ENCODE measurements at regions not wholly inside any gene's neighbourhood (a gene's known extent, or its start where the extent isn't known, plus 50 kb on each side); places are given as distances from the start of the nearest gene placed in this dataset.

DNA sequence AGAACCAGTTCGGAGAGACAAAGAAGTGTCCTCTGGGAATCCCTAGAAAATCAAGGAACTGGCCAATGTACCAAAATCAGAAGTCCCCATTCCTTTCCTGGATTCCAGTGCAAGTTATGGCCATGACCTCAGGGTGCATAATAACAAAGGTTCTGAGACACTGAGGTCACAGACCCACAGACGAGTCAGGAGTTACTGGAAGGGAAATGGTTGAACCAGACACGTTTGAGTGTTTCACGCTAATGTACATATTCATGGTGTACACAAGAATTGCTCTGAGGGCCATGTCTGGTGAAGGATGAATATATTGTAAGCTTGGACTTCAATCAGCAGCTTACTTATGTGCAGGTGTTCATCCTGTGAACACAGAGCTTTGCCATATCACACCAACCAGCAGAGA lies 58.6 kb upstream of the KLHL29 start:
- CTCF ChIA-PET, result no interaction called here

DNA sequence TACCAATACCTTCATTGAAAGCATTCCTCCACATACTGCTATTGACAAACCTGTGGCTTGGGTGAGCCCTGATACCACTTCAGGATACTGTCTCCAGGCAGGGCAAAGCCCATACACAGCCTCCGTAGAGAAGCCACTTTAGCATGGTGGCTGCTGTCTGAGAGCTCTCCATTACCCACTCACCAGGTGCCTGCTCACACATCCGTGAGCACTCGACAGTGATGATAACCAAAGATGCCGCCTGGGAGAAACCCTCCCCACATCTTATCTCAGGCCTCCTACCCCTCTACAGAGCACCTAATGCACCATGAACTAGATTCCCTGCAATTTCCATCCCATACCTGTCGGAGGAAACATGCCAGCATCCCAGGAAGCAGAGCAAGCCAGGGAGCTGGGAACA lies 57.6 kb upstream of the KLHL29 start:
- H3K27me3 ChIP-seq (replicated peaks; ENCODE audit: control insufficient read depth, insufficient read depth, low read length), result no peaks in the 10 kb centered on the region
- BruUV-seq (replicated peaks), result no TSS peak
- no peaks in the 10 kb centered on the region for H3K9me3 ChIP-seq
- no peaks in the 10 kb centered on the region for H3K4me1 Mint-ChIP-seq (ENCODE audit: low read depth, unreplicated experiment)
- no peaks in the 10 kb centered on the region for H3K36me3 ChIP-seq (ENCODE audit: control insufficient read depth, insufficient read depth, low read length)
- no peaks in the 10 kb centered on the region for H3K4me1 ChIP-seq
- DNase-seq, result no peak
- H3K4me3 Mint-ChIP-seq (ENCODE audit: unreplicated experiment), result no peak overlapping the region
- peaks cover 23% of the 10 kb centered on the region for H3K27me3 Mint-ChIP-seq (ENCODE audit: insufficient read depth, unreplicated experiment)
- no peak for TF ChIP-seq CTCF (IDR thresholded peaks at IDR 0.05; ENCODE audit: insufficient read depth in 1 of 2, low read depth in 1 of 2, low read length in 1 of 2, severe bottlenecking in 1 of 2, unreplicated experiment in 1 of 2)
- intact Hi-C loops (cut with micrococcal nuclease; ENCODE audit: unreplicated experiment), result no loop called here
- no peak overlapping the region for H3K27ac Mint-ChIP-seq (ENCODE audit: unreplicated experiment)
- H3K9me3 Mint-ChIP-seq (ENCODE audit: unreplicated experiment), result no peaks in the 10 kb centered on the region
- ChIA-PET POLR2A (no interaction called here), CTCF (no interaction called here)
- no peak overlapping the region for H3K4me3 ChIP-seq (ENCODE audit: low read depth, low read length)
- no peaks in the 10 kb centered on the region for H3K36me3 Mint-ChIP-seq (ENCODE audit: insufficient read depth, unreplicated experiment)

More for the DNA sequence above, 58.6 kb upstream of the KLHL29 start:
- BruUV-seq (replicated peaks), result no TSS peak
- Histone ChIP-seq H3K36me3 (ENCODE audit: control insufficient read depth, insufficient read depth, low read length) (no peaks in the 10 kb centered on the region), H3K9me3 (no peaks in the 10 kb centered on the region), H3K4me3 (ENCODE audit: low read depth, low read length) (no peak overlapping the region), H3K27me3 (replicated peaks; ENCODE audit: control insufficient read depth, insufficient read depth, low read length) (no peaks in the 10 kb centered on the region), H3K4me1 (no peaks in the 10 kb centered on the region)
- H3K4me1 Mint-ChIP-seq (ENCODE audit: low read depth, unreplicated experiment), result no peaks in the 10 kb centered on the region
- no peaks in the 10 kb centered on the region for H3K9me3 Mint-ChIP-seq (ENCODE audit: unreplicated experiment)
- H3K27ac Mint-ChIP-seq (ENCODE audit: unreplicated experiment), result no peak overlapping the region
- no peak overlapping the region for H3K4me3 Mint-ChIP-seq (ENCODE audit: unreplicated experiment)
- H3K27me3 Mint-ChIP-seq (ENCODE audit: insufficient read depth, unreplicated experiment), result peaks cover 27% of the 10 kb centered on the region
- no peak for TF ChIP-seq CTCF (IDR thresholded peaks at IDR 0.05; ENCODE audit: insufficient read depth in 1 of 2, low read depth in 1 of 2, low read length in 1 of 2, severe bottlenecking in 1 of 2, unreplicated experiment in 1 of 2)
- no peaks in the 10 kb centered on the region for H3K36me3 Mint-ChIP-seq (ENCODE audit: insufficient read depth, unreplicated experiment)
- intact Hi-C loops (cut with micrococcal nuclease; ENCODE audit: unreplicated experiment), result no loop called here
- no peak for DNase-seq
- POLR2A ChIA-PET, result no interaction called here

- DNase-seq, result no peak
- Mint-ChIP-seq H3K27me3 (ENCODE audit: insufficient read depth, unreplicated experiment) (peaks cover 21% of the 10 kb centered on the region), H3K36me3 (ENCODE audit: insufficient read depth, unreplicated experiment) (no peaks in the 10 kb centered on the region), H3K9me3 (ENCODE audit: unreplicated experiment) (no peaks in the 10 kb centered on the region), H3K4me1 (ENCODE audit: low read depth, unreplicated experiment) (no peaks in the 10 kb centered on the region), H3K27ac (ENCODE audit: unreplicated experiment) (no peak overlapping the region), H3K4me3 (ENCODE audit: unreplicated experiment) (no peak overlapping the region)
- no peak for TF ChIP-seq CTCF (IDR thresholded peaks at IDR 0.05; ENCODE audit: insufficient read depth in 1 of 2, low read depth in 1 of 2, low read length in 1 of 2, severe bottlenecking in 1 of 2, unreplicated experiment in 1 of 2)
- H3K4me3 ChIP-seq (ENCODE audit: low read depth, low read length), result no peak overlapping the region
- no peaks in the 10 kb centered on the region for H3K9me3 ChIP-seq
- H3K27me3 ChIP-seq (replicated peaks; ENCODE audit: control insufficient read depth, insufficient read depth, low read length), result peaks cover 1% of the 10 kb centered on the region; the same call in 1 of the 2 replicates
- no TSS peak for BruUV-seq (replicated peaks)
- no peaks in the 10 kb centered on the region for H3K4me1 ChIP-seq
- POLR2A ChIA-PET, result no interaction called here
- H3K36me3 ChIP-seq (ENCODE audit: control insufficient read depth, insufficient read depth, low read length), result no peaks in the 10 kb centered on the region
- CTCF ChIA-PET, result no interaction called here
- intact Hi-C loops (cut with micrococcal nuclease; ENCODE audit: unreplicated experiment), result no loop called here
Observed at GRCh38 chr2:23327887-23328286, 57.1 kb upstream of the KLHL29 start.

All from Caco-2 (cell line).